ENCODE measurements at regions not wholly inside any gene's neighbourhood (a gene's known extent, or its start where the extent isn't known, plus 50 kb on each side); places are given as distances from the start of the nearest gene placed in this dataset.

DNA sequence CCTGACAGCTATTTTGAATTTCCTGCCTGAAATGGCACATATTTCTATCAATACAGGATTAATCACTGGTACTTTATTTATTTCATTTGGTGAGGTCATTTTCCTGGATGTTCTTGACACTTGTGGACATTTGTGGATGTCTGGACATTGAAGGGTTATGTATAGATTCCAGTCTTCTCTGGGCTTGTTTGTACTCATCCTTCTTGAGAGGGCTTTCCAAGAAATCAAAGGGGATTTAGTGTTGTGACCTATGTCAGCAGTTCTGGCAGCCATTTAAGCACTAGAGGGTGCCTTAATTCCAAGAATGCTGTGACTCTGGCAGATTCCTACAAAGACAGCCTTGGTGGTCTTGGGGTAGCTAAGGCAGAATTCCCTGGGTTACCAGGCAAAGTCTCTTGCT, 259.7 kb downstream of the CSNK1G3 start:
- H3K9me1 ChIP-seq (replicated peaks; ENCODE audit: control insufficient read depth, extremely low read depth, insufficient read depth, low read length) = no peaks in the 10 kb centered on the region
- FAIRE-seq (no peak), DNase-seq (ENCODE audit: low read depth, low spot score) (no peak)
- no peaks in the 10 kb centered on the region for H3K36me3 ChIP-seq (ENCODE audit: control insufficient read depth in 2 of 2, extremely low read depth in 1 of 2, insufficient read depth in 2 of 2, low read length in 2 of 2)
- no peak overlapping the region for H3K9ac ChIP-seq (replicated peaks; ENCODE audit: extremely low read depth, insufficient read depth, low read length)
- no peak overlapping the region for H2AFZ ChIP-seq (ENCODE audit: low read depth, low read length)
- BruUV-seq (replicated peaks) = no TSS peak
- intact Hi-C loops (cut with micrococcal nuclease) = no loop called here
- H3K4me3 ChIP-seq (replicated peaks in 1 of 3; ENCODE audit: insufficient read depth in 1 of 3, low read depth in 1 of 3, low read length in 3 of 3) = no peak overlapping the region
- ChIA-PET POLR2A (no interaction called here), CTCF (no interaction called here)
- H3K79me2 ChIP-seq (ENCODE audit: control insufficient read depth, insufficient read depth, low read length) = no peaks in the 10 kb centered on the region
- dilution Hi-C loops (cut with MboI; ENCODE audit: extremely low pct_ligation_motif_present, low sequenced_read_pairs) = no loop called here
- H3K4me1 ChIP-seq (ENCODE audit: control insufficient read depth, extremely low read depth, insufficient read depth, low read length) = no peaks in the 10 kb centered on the region
- no peak overlapping the region for H3K27ac ChIP-seq (ENCODE audit: insufficient read depth, low read depth, low read length)
- no peak overlapping the region for H3K4me2 ChIP-seq (ENCODE audit: insufficient read depth, low read length)
- TF ChIP-seq GATA2 (IDR thresholded peaks at IDR 0.05; ENCODE audit: insufficient read depth, insufficient read length, low read depth, low read length) (no peak), EZH2 (IDR thresholded peaks at IDR 0.05; ENCODE audit: borderline replicate concordance, low read depth, low read length, severe bottlenecking) (no peak), MAX (IDR thresholded peaks at IDR 0.05; ENCODE audit: insufficient read depth, insufficient read length) (no peak), JUN (IDR thresholded peaks at IDR 0.05; ENCODE audit: borderline replicate concordance, insufficient read depth, insufficient read length, low read depth) (no peak), POLR2AphosphoS5 (IDR thresholded peaks at IDR 0.05; ENCODE audit: insufficient read depth, low read depth, low read length) (no peak), MYC (IDR thresholded peaks at IDR 0.05; ENCODE audit: low read depth, low read length) (no peak), POLR2A (IDR thresholded peaks at IDR 0.05; ENCODE audit: low read depth, low read length) (no peak), FOS (IDR thresholded peaks at IDR 0.05; ENCODE audit: borderline replicate concordance, insufficient read depth, low read length) (no peak)
- TF ChIP-seq, protein P1, sequence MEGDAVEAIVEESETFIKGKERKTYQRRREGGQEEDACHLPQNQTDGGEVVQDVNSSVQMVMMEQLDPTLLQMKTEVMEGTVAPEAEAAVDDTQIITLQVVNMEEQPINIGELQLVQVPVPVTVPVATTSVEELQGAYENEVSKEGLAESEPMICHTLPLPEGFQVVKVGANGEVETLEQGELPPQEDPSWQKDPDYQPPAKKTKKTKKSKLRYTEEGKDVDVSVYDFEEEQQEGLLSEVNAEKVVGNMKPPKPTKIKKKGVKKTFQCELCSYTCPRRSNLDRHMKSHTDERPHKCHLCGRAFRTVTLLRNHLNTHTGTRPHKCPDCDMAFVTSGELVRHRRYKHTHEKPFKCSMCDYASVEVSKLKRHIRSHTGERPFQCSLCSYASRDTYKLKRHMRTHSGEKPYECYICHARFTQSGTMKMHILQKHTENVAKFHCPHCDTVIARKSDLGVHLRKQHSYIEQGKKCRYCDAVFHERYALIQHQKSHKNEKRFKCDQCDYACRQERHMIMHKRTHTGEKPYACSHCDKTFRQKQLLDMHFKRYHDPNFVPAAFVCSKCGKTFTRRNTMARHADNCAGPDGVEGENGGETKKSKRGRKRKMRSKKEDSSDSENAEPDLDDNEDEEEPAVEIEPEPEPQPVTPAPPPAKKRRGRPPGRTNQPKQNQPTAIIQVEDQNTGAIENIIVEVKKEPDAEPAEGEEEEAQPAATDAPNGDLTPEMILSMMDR (IDR thresholded peaks at IDR 0.05; ENCODE audit: extremely low read depth in 1 of 2, insufficient read depth in 1 of 2, low read depth in 1 of 2, low read length in 2 of 2) = no peak
- peaks cover 0 to 2% of the 10 kb centered on the region in 2 experiments for H3K27me3 ChIP-seq (ENCODE audit: control insufficient read depth in 2 of 2, insufficient read depth in 2 of 2, low read length in 2 of 2)
- H3K9me3 ChIP-seq (replicated peaks; ENCODE audit: control insufficient read depth, insufficient read depth, low read length) = no peaks in the 10 kb centered on the region
- no peaks in the 10 kb centered on the region for H4K20me1 ChIP-seq (replicated peaks; ENCODE audit: control insufficient read depth, extremely low read depth, insufficient read depth, low read length)

Data from endothelial cell of umbilical vein (primary cell).